Adrenal gland (tissue), 9 donors: ENCODE measurements at regions not wholly inside any gene's neighbourhood (a gene's known extent, or its start where the extent isn't known, plus 50 kb on each side); places are given as distances from the start of the nearest gene placed in this dataset.

Experiments
- DNase-seq, 7 donors: peaks; one replicate each; pipeline ENCODE4 v3.0.0-alpha.2; 2019 to 2020
- H3K27ac ChIP-seq, 5 donors: fragments of 200-600 bp; sonication (generic) in 4 of 5; 1 replicate in 3 of 5; 2 replicates in 2 of 5; pipeline versions ENCODE4 v1.5.1 to v1.8.0; 2016 to 2020; ENCODE audit warnings: mild to moderate bottlenecking in 1 of 5
- H3K27me3 ChIP-seq: fragments of 200-600 bp; 2 replicates; pipeline ENCODE4 v1.8.0; 2021
- H3K36me3 ChIP-seq, 2 donors: fragments of 200-600 bp; replicated peaks in 1 of 2; 1 replicate in 1 of 2; 2 replicates in 1 of 2; pipeline versions ENCODE4 v1.5.1 to v1.8.0; 2018 to 2022
- H3K4me1 ChIP-seq, 2 donors: fragments of 200-600 bp; replicated peaks in 1 of 2; 1 replicate in 1 of 2; 2 replicates in 1 of 2; pipeline versions ENCODE4 v1.5.1 to v1.8.0; 2018 to 2021
- H3K4me3 ChIP-seq, 4 donors: fragments of 200-600 bp; sonication (generic) in 3 of 4; one replicate each; pipeline ENCODE4 v1.5.1; 2016 to 2018
- H3K9me3 ChIP-seq, 3 donors: fragments of 200-600 bp; sonication (generic) in 1 of 3; replicated peaks in 1 of 3; 1 replicate in 2 of 3; 2 replicates in 1 of 3; pipeline versions ENCODE4 v1.5.1 to v1.8.0; 2016 to 2021
- CTCF ChIP-seq, 6 experiments: fragments of 450-650 bp in 4 of 6; fragments of 200-600 bp in 2 of 6; sonication (generic) in 1 of 6; IDR thresholded peaks; 1 replicate in 5 of 6; 2 replicates in 1 of 6; pipeline versions ENCODE4 v1.5.1 to v1.8.0; 2016 to 2021; ENCODE audit warnings: antibody characterized with exemption in 6 of 6, mild to moderate bottlenecking in 2 of 6, moderate library complexity in 1 of 6
- POLR2A ChIP-seq, 2 donors: fragments of 450-650 bp; IDR thresholded peaks; one replicate each; pipeline ENCODE4 v1.6.1; 2017; ENCODE audit warnings: antibody characterized with exemption in 2 of 2, mild to moderate bottlenecking in 2 of 2, moderate library complexity in 1 of 2
- WGBS, 4 donors: extraction: QIAGEN DNeasy Blood & Tissue Kit in 2 of 4; methylation state at CpG; one replicate each; pipeline versions ENCODE4 v1.1.5 to v1.1.7; 2013 to 2017; 5-methylcytosine and 5-hydroxymethylcytosine counted together
- intact Hi-C, 2 donors: fragments of 100-400 bp; cut with DNase I; formaldehyde crosslinking; loops; one replicate each; pipeline versions ENCODE4 v1.14.1 to v1.15.0; 2022 to 2023
- donor health status: healthy with polysubstance abuse.
- donor health status: Bipolar disorder and iron deficiency.
- donor health status: DM: yes; HTN: yes; CAD: no.
- donor health status: DM: no; HTN: no; CAD: no.
- donor health status: DM: no; HTN: no; CAD: no.

GRCh38 chr3:64932016-64932518 lies 244.3 kb upstream of the ADAMTS9 start:
- H3K27ac ChIP-seq = no peak overlapping the region
- peaks cover 0 to 3% of the 10 kb centered on the region in 2 donors for H3K4me1 ChIP-seq
- no peak for DNase-seq
- intact Hi-C loops = no loop called here
- 84 to 90% (median 88%) methylated on average over 2 of the region's 2 CpGs for WGBS, 4 donors
- H3K27me3 ChIP-seq = no peaks in the 10 kb centered on the region
- no peak overlapping the region for H3K4me3 ChIP-seq
- H3K36me3 ChIP-seq = no peaks in the 10 kb centered on the region
- H3K9me3 ChIP-seq = peaks cover 0 to 9% (median 0%) of the 10 kb centered on the region in 3 donors
- TF ChIP-seq POLR2A (IDR thresholded peaks at IDR 0.05) (no peak), CTCF (IDR thresholded peaks at IDR 0.05) (no peak)

- TF ChIP-seq POLR2A (IDR thresholded peaks at IDR 0.05) = no peak
- TF ChIP-seq CTCF (IDR thresholded peaks at IDR 0.05) = no peak
- Histone ChIP-seq H3K4me3 (no peak overlapping the region), H3K9me3 (peaks cover 0 to 9% (median 0%) of the 10 kb centered on the region in 3 donors), H3K4me1 (peaks cover 0 to 3% of the 10 kb centered on the region in 2 donors), H3K27ac (no peak overlapping the region), H3K36me3 (no peaks in the 10 kb centered on the region), H3K27me3 (no peaks in the 10 kb centered on the region)
- no peak for DNase-seq
- intact Hi-C loops = no loop called here
- 95 to 100% (median 97%) methylated on average over 2 of the region's 2 CpGs for WGBS, 4 donors
These were observed 243.1 kb upstream of the ADAMTS9 start for GRCh38 chr3:64930891-64931290.

- no peak for DNase-seq
- intact Hi-C loops = no loop called here
- Histone ChIP-seq H3K27ac (no peak overlapping the region), H3K4me3 (no peak overlapping the region), H3K9me3 (peaks cover 0 to 9% (median 0%) of the 10 kb centered on the region in 3 donors), H3K27me3 (no peaks in the 10 kb centered on the region), H3K36me3 (no peaks in the 10 kb centered on the region), H3K4me1 (no peaks in the 10 kb centered on the region)
- TF ChIP-seq POLR2A (IDR thresholded peaks at IDR 0.05) (no peak), CTCF (IDR thresholded peaks at IDR 0.05) (no peak)
- WGBS, 4 donors = 78 to 84% (median 81%) methylated on average over 3 of the region's 3 CpGs
These were observed 240.9 kb upstream of the ADAMTS9 start for GRCh38 chr3:64928683-64929082.

- Histone ChIP-seq H3K27ac (no peak overlapping the region), H3K27me3 (no peaks in the 10 kb centered on the region), H3K9me3 (peaks cover 0 to 3% (median 0%) of the 10 kb centered on the region in 3 donors), H3K4me1 (no peaks in the 10 kb centered on the region), H3K36me3 (no peaks in the 10 kb centered on the region), H3K4me3 (no peak overlapping the region)
- DNase-seq = no peak
- TF ChIP-seq CTCF (IDR thresholded peaks at IDR 0.05) (no peak), POLR2A (IDR thresholded peaks at IDR 0.05) (no peak)
- intact Hi-C loops = no loop called here
- WGBS, 4 donors = 60 to 92% (median 88%) methylated on average over 3 of the region's 3 CpGs
These were observed 239.9 kb upstream of the ADAMTS9 start for GRCh38 chr3:64927689-64928088.
